RKO (cell line): ENCODE measurements at regions not wholly inside any gene's neighbourhood (a gene's known extent, or its start where the extent isn't known, plus 50 kb on each side); places are given as distances from the start of the nearest gene placed in this dataset.
"Not testable (repeated sequence)": the region's sequence is repeated elsewhere in the genome, so short reads cannot be mapped to it uniquely, and the experiment has no call there.

Source experiments
- DNase-seq: peaks from one replicate; pipeline ENCODE4 v3.0.0-alpha.2; 2016; ENCODE audit warnings: low spot score

- DNase-seq = not testable (repeated sequence)
Measured at GRCh38 chr5:177664737-177665136, 64.8 kb downstream of the B4GALT7 start.

- DNase-seq = not testable (repeated sequence)
Measured at GRCh38 chr5:177665172-177665571, 65.2 kb downstream of the B4GALT7 start.

GRCh38 chr5:177665960-177666359, 66.0 kb downstream of the B4GALT7 start:
- DNase-seq = not testable (repeated sequence)

GRCh38 chr5:177671035-177671754, 71.3 kb downstream of the B4GALT7 start:
- not testable (repeated sequence) for DNase-seq

- peak; percentile 38 for DNase-seq
Measured at GRCh38 chr5:177671755-177672690, 72.1 kb downstream of the B4GALT7 start.
